Gastrocnemius medialis (tissue), 4 donors: ENCODE measurements at regions not wholly inside any gene's neighbourhood (a gene's known extent, or its start where the extent isn't known, plus 50 kb on each side); places are given as distances from the start of the nearest gene placed in this dataset.

Source experiments
- CTCF ChIP-seq, 5 experiments: fragments of 450-650 bp in 3 of 5; fragments of 200-600 bp in 2 of 5; sonication (generic) in 2 of 5; IDR thresholded peaks in 4 of 5; conservative IDR thresholded peaks in 1 of 5; 1 replicate in 4 of 5; 2 replicates in 1 of 5; pipeline ENCODE4 v1.5.1; 2016 to 2019; ENCODE audit warnings: antibody characterized with exemption in 5 of 5, mild to moderate bottlenecking in 3 of 5, moderate library complexity in 3 of 5
- POLR2A ChIP-seq, 2 donors: fragments of 450-650 bp; IDR thresholded peaks; one replicate each; pipeline ENCODE4 v1.6.1; 2017; ENCODE audit warnings: antibody characterized with exemption in 2 of 2, mild to moderate bottlenecking in 2 of 2, moderate library complexity in 2 of 2

DNA sequence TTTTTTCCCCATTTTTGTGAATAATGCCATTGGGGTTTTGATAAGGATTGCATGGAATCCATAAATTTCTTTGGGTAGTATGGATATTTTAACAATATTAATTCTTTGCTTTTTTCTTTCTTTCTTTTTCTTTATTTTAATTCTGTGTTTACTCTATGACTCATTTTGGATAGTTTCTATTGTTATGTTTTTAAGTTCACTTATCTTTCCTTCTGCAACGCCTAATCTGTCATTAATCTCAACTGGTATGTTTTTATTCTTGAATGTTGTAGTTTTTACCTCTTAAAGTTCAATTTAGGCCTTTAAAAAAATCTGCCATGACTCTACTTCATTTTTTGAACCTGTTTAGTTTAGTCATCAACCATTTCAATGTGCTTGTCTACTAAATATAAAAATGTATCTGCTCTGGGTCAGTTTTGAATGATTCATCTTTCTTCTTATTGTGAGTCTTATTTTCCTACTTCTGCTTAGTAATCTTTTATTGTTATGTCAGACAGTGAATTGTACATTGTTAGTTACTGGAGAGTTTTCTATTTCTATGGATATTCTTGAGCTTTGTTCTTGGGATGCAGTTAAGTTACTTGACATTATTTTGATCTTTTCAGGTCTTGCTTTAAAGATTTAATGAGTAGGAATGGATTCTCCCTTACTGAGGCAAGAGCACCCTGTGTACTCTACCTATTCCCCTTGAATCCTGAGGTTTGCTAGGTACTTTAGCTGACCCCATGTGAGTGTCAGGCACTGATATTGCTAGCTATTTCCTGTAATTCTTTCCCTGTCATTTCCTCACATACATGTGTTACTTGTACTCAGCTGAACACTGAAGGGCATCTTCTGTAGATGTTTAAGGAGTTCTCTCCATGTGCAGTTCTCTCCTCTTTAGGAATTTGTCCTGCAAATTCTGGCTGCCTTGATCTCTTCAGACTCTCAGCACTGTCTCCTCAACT, 104.2 kb downstream of the TFAP2B start:
- TF ChIP-seq CTCF (IDR thresholded peaks at IDR 0.05 in 4 of 5, conservative IDR thresholded peaks at IDR 0.05 in 1 of 5) = no peak
- TF ChIP-seq POLR2A (IDR thresholded peaks at IDR 0.05) = no peak
